ENCODE measurements at regions not wholly inside any gene's neighbourhood (a gene's known extent, or its start where the extent isn't known, plus 50 kb on each side); places are given as distances from the start of the nearest gene placed in this dataset.

DNA sequence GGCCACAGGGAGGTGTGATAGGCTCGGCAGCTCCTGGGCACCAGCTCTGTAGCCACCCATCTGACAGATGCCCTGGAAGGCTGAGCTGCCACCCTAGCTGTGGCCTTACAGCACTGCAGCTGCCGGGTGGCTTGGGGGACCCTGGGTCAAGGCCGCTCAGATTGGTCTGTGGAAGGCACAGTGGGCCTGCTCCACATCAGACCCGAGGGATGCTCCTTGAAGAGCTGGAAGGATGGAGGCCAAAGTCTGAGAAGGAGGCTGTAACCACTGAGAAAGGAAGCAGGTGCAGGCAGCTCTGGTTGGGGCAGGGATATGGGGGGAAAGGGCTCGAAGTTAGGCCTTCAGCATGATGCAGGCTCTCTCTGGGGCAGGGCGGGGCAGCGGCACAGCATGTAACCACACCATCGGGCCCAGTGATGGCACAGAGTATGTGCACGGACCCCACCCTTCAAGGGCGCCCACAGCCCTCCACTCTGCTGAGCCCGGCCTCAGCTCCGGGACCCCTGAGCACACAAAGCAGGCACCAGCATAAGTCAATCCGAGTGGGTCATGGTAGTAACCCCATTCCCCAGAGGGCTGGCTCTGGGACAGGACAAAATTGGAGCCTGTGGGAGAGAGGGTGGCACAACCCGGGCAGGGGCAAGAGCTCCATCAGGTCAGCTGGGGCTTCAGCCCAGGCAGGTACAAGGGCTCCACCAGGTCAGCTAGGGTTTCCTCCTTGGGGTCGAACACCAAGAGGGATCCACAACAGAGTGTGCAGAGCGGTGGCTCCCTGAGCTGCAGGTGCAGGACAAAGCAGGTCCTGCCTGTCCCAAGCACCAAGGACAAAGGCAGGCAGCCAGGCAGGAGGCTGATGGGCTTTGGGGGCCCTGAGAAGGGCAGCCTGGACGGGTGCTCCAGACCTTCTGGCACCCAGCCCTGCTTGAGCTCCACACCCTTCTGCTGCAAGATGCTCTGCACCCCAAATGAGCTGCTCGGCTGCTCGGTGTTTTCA lies 1511.1 kb downstream of the BRD1 start:
- no peak overlapping the region for H3K4me3 ChIP-seq (replicated peaks in 1 of 3; ENCODE audit: insufficient read depth in 1 of 3, low read depth in 2 of 3, low read length in 3 of 3)
- in situ Hi-C loops (cut with HindIII; ENCODE audit: extremely low pct_ligation_motif_present, low pct_unique_long_range_greater_than_20kb), result no loop called here
- no peaks in the 10 kb centered on the region for H3K4me1 ChIP-seq (ENCODE audit: insufficient read depth, low read length)
- ATAC-seq (no peak), FAIRE-seq (no peak), DNase-seq (ENCODE audit: low spot score) (no peak)
- H3K9ac ChIP-seq (ENCODE audit: insufficient read depth, low read depth, low read length), result no peak overlapping the region
- intact Hi-C loops (cut with micrococcal nuclease; ENCODE audit: unreplicated experiment), result no loop called here
- no peak overlapping the region for H2AFZ ChIP-seq (ENCODE audit: low read length)
- ChIA-PET CTCF (ENCODE audit: low intra/inter-chr PET ratio, low total read pairs) (no interaction called here), POLR2A (no interaction called here)
- WGBS (ENCODE audit: low lambda C conversion rate), result 8% methylated on average over 8 of the region's 19 CpGs
- no peaks in the 10 kb centered on the region for H3K36me3 ChIP-seq (replicated peaks in 1 of 2; ENCODE audit: control insufficient read depth in 1 of 2, insufficient read depth in 2 of 2, low read length in 2 of 2)
- BruUV-seq (replicated peaks), result no TSS peak
- H3K4me2 ChIP-seq (ENCODE audit: low read depth, low read length), result no peak overlapping the region
- no peaks in the 10 kb centered on the region for H3K79me2 ChIP-seq (ENCODE audit: insufficient read depth, low read length)
- H3K27me3 ChIP-seq (ENCODE audit: control insufficient read depth in 1 of 2, insufficient read depth in 2 of 2, low read length in 2 of 2), result peaks cover 0 to 28% of the 10 kb centered on the region in 2 experiments; a peak in 4 of 5 replicates
- H3K27ac ChIP-seq (ENCODE audit: extremely low read length, insufficient read depth, low read length), result no peak overlapping the region
- peaks cover 18% of the 10 kb centered on the region; the same call in 1 of the 2 replicates for H3K9me3 ChIP-seq (ENCODE audit: low read length)
- no peaks in the 10 kb centered on the region for H4K20me1 ChIP-seq (ENCODE audit: insufficient read depth, low read length)
- no peak for TF ChIP-seq JDP2 (CRISPR knock-in tag; IDR thresholded peaks at IDR 0.05; ENCODE audit: borderline replicate concordance)
- no peak for TF ChIP-seq CCDC6 (CRISPR knock-in tag; IDR thresholded peaks at IDR 0.05)
- TF ChIP-seq EEA1 (CRISPR knock-in tag; IDR thresholded peaks at IDR 0.05; ENCODE audit: borderline replicate concordance), result no peak
- no peak for TF ChIP-seq E2F5 (CRISPR knock-in tag; conservative IDR thresholded peaks at IDR 0.05)
- TF ChIP-seq MNT (IDR thresholded peaks at IDR 0.05), result no peak
- no peak for TF ChIP-seq PATZ1 (CRISPR knock-in tag; IDR thresholded peaks at IDR 0.05)
- TF ChIP-seq POGK (CRISPR knock-in tag; conservative IDR thresholded peaks at IDR 0.05), result no peak
- TF ChIP-seq ZNF3 (CRISPR knock-in tag; IDR thresholded peaks at IDR 0.05), result no peak
- no peak for TF ChIP-seq KLF9 (CRISPR knock-in tag; IDR thresholded peaks at IDR 0.05; ENCODE audit: low read depth)
- no peak for TF ChIP-seq TAF15 (IDR thresholded peaks at IDR 0.05; ENCODE audit: low read depth, low read length, poor library complexity, severe bottlenecking)

Measured in HepG2 (cell line).